GM19438 (cell line): ENCODE measurements at regions not wholly inside any gene's neighbourhood (a gene's known extent, or its start where the extent isn't known, plus 50 kb on each side); places are given as distances from the start of the nearest gene placed in this dataset.

Experiments used
- ATAC-seq: cut with Tn5 transposase; IDR thresholded peaks from one replicate; pipeline ENCODE4 v1.9.1; 2021; ENCODE audit warnings: low read depth; ENCODE audit not compliant: unreplicated experiment

DNA sequence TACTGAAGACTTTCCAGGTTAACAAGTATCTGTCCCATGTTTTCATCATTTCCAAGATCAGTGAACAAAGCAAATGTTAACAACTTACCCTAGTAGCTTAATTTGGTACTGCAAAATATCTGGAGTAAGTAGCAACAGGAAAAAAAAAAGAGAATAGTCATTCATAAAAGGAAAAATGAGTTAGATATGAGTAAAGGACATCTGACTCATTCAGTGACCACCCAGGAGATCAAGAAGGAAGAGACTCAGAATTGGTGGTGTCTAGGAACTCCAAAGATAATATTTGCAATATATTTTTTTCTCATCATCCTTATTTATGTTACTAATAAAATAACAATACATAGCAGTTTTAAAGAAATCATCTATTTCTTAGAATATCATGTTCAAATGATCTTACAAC lies 253.8 kb upstream of the COL8A1 start:
- ATAC-seq = no peak

DNA sequence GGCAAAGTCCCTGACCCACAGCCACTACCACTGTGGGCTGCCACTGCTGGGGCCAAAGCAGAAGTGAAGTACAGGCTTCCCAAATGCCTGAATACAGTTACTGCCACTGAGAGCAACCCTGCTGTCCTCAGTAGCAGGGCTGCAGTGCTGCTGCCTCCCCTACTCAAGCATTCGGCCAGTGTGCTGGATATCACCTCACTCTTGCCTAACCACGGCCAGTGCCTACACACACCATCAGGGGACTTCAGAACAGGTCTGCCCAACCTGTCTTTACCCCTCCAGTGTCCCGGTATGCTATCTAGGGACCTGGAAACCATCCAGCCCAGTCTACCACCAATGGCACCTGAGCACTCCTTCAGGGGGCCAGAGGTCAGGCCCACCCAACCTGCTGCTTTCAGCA lies 261.5 kb upstream of the COL8A1 start:
- ATAC-seq = no peak

DNA sequence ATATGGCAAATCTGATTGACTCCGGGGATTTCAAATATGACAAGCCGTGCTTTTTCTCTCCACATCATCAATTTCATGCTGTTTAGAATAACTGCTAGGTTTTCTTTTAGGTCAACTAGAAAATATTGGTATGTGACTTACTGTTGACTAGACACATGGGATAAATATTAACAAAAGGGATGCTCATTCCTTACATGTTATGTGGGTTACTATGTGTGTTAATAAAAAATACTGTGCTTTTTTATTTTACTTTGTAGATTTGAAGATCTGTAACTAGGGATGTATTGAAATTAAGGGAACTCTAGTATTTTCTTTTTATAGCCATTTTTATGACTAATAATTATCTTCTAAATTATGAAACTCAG lies 264.6 kb upstream of the COL8A1 start:
- no peak for ATAC-seq

DNA sequence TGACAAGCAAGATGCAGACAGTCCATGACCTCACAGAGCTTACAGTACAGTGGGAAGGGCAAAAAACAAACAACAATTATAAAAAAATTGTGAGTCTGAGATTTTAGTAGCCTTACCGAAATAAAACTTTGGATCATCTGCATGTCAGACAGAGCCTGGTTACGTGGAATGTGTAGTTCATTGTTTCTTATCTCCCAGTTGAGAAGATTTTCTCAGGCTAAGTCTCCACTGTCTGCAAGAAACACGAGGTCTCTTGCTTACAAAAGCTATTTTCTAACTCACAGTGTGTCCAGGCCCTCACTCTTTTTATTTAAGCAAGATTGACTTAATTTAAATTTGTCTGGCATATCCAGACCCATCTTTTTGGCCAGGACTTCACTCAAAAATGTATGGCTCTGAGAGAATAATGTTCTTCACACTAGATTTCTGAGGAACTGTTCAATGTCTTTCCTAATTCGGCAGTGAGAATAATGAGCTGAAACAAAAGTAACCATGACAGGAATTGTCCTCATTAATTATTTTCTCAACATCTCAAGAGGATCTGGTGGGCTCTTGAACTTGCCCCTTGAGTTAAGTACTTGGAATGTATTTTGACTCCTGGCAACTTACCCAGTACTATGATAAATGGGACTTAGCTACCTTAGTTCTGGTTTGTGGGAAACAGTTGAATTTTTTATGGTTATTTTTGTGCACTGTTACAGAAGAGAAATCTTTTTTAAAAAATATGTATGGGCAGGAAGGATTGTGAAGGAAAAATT lies 265.1 kb upstream of the COL8A1 start:
- ATAC-seq = no peak

DNA sequence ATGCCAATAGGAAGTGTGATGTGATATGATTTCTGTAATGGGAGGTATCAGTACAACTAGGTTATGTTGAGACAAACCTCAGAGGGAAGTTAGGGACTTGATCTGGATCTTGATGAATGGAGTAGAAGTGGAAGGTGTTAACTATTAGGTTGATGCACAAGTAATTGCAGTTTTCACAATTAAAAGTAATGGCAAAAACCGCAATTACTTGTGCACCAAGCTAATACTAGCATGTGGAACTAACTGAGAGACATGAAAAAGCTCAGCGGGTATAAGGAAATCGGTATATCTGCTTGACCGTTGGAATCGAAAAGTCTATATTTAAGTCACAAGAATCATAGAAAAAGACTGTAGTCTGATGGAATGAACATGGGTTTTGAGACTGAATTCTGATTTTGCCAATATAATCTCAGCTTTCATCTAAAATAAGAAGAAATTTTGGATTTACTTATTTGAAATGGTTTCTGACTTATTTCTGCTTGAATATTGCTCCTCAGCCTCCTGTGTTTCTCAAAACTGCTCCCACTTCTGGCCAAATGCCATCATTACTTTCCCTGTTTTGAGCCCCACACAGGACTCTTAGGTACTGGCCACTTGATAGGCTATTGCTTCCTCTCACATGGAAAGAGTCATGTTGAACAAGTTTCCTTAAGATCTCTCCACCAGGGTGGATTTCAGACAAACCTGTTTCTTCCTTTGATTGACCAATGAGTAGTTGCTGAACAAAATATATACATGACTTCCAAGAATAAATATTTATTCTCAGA lies 271.5 kb upstream of the COL8A1 start:
- no peak for ATAC-seq

DNA sequence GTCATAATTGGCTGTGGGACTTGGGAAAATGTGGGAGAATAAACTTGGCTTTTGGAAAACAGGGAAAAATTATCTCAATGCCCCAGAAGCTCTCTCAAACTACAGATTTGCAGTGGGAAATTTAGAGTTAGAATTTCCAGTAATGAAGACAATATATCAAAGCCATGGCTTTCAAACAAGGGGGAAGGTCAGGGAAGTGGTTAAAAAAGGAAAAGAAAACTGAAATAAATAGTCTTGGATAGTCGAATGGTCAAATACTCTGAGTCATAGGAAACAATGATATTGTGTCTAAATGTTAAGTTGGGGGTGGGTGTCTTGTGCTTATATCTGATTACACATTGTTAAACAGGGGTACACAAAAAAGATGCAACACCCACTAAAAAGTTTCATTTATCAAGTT lies 272.4 kb upstream of the COL8A1 start:
- ATAC-seq = no peak

DNA sequence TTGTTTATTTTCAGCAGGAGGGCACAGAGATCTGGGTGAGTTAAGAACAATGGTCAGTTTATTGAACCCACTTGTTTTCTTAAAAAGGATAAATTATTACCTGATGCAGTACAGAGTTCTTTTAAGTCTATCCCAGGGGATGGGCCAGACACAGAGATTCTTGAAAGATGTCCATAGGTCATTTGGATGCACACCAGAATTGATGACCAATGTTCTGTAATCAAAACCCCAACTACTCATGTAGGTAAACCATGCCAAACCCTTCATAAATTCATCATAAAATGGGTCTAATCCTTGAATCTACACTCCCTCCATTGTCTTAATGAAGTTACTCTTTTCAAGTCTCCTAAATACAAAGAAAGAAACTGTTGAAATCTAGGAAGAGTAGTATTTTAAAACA lies 273.0 kb upstream of the COL8A1 start:
- no peak for ATAC-seq

DNA sequence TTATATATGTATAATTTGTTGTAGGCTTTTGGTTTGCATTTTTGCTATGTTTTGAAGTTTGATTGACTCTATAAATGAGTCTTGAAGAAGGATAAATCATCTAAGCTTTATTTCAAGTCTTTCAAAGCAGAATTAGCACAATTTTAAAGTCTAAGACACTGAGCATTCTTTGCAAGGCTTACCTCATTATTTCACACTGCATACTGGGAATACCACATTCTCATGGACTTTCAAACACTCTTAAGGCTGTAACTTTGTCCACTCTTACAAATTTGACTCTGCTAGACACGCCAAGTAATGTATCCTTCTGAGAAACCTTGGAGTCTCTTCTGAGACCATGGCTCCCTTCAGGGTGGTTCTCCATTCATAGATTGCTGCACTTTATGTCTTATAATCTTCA lies 281.3 kb upstream of the COL8A1 start:
- no peak for ATAC-seq

DNA sequence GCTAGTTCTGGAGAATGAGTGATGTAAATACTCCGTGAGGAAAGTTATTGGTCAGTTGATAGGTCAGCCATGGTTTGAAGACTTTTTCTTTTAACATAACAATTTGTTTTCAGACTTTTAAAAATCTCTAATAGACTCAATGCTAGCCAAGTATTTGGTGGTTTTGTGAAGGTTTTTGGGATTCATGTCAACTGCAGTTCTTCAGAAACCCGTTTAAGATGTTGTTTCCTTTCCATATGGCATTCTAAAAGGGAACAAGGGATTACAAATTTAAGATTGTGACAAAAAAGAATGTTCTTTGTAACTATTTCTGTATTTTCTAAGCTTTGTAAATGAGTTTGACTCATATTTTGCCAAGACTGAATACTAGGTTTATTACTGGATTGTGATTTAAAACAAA lies 281.7 kb upstream of the COL8A1 start:
- no peak for ATAC-seq

DNA sequence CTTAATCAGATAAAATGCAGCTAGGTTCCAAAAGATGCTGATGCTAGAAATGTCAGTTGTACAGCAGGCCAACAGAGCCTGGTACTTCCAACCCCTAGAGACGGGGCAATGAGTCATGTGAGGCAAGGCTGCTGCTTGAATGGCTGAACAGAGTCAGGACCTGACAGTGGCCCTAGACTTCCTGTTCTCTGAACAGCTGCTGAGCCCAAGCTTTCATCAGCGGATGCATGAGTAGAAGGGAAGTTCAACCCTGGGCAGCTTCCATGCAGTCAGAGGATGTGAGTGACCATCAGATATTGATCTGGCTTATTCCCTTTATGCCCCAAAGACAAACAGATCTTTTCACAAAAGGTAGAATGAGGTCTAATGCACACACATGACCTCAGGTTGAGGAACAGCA lies 282.9 kb upstream of the COL8A1 start:
- ATAC-seq = no peak

DNA sequence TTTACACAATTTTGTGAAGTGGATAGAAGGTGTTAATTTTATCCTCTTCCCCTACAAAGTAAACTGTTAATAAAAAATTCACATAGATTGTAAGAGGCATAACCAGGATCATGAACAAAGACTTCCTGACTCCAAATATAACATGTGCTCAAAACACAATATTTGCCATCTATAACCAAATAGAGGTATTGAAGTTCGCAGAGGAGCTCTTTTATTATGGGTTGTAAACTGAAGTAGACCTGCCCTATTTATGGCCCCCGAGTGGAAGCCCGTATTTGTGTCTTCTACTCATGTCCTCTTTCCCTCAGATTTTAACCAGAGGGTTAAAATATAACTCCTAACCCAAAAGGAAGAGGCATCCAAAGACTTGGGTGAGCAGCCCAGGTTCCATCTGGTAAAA lies 285.6 kb upstream of the COL8A1 start:
- ATAC-seq = no peak

DNA sequence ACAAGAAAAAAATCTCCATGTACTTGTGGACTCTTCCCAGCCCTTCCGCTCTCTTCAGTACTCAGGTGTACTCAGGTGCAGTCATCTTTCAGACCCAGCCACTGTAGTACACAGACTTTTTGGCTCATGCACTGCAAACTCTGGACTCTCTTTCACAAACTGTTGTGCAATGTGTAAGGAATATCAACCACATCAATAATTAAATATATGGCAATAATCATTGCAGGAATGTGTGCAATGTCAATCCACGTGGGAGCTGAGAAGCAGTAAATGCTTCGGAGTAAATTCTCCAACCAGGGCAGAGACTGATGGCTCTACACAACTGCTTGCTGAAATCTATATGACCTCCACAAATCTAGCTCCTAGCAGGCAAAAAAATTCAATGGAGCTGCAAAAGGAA lies 287.3 kb upstream of the COL8A1 start:
- no peak for ATAC-seq

DNA sequence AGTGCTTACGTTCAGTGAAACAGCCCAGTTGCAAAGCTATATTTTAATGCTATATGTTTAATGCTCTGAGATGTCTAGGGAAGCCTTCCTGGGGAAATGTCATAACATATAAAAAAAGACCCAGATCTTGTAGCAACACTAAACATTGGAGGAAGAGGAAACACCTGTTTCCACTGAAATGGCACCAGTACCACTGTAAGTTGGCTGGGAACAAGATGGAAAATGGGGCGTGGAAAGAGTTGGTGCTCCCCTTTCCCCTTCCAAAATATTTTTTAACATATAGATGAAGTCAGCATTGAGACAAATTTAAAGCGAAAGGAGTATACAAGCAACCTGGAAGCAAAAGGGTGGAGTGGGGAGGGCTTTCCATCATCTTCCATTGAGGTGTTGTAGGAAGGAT lies 289.9 kb upstream of the COL8A1 start:
- no peak for ATAC-seq

DNA sequence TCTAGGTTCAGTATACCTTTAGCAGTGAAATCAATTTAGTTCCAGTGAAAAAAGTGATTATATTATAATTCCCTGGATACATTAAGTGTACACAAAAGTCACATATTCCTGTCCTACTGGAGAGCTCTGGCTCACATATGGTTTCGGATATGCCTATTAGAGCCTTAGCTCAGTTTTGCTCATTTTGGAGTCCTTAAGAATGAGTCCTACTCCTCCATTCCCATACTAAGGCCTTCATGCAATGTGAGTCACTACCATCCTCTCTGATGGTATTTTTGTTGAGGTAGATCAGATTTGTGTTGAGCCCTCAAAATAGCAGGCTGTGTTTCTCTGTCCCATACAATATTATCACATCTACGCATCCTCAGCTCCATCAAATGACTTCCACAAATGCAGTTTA lies 294.2 kb upstream of the COL8A1 start:
- ATAC-seq = no peak

DNA sequence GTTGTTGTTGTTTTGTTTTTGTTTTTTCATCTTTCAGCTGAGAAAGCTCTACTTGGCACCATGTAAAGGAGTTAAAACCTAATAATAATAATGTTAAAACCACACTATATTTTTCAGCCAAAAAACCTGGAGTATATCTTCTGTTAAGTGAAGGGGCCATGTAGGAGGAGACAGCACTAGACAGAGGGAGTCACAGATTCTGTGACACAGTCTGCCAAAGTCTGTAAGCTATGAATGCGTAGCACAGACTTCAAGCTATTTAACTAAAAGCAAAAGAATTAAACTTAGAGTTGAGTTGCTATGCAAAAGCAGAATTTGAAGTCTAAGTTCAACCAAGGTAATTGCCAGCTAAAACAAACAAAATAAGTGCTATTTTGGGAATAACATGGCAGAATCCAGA lies 296.0 kb upstream of the COL8A1 start:
- ATAC-seq = no peak

DNA sequence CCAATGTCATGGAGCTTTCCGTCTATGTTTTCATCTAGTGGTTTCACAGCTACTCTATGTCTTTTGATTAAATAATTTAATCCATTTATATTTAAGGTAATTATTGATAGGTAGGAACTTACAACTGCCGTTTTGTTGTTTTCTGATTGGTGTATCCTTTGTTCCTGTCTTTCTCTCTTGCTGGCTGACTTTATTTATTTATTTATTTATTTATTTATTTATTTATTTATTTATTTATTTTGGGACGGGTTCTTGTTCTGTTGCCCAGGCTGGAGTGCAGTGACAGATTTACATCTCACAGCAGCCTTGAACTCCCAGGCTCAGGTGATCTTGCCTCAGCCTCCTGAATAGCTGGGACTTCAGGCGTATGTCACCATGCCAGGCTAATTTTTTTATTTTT lies 299.2 kb upstream of the COL8A1 start:
- ATAC-seq = no peak

DNA sequence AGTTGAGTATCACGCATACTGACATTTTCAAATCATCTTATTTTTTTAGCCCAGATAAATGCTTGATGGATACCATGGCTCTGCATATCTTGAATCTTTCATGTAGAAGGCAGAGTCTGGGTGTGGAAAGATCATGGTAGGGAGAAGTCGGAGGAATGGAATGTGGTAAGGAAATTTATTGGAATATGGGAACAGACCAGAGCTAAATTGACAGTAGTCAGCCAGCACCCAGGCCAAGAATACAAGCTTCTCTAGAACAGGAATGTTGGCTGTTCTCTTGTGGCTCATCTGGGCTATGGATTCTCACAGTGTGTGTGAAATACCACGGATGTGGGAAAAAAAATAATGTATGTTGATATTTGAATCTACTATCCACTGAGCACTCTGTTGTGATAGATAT lies 305.7 kb upstream of the COL8A1 start:
- ATAC-seq = no peak

DNA sequence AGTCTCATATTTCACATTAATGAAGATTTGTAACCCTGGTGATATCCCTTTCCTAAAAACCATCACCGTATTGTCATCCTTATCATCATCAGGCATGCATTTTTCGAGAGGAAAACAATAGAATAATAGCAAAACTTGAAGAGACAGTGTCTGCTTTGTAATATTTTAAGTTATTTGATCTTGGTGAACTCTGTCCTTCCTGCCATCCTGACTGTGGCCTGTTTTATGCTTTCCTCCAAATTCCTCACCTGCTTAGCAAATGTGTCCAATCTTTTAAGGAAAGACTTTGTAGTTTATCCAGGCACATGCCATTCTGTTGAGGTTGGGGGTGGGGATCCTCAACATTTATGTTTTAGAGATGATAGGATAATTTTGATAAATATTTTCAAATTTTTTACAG lies 306.1 kb upstream of the COL8A1 start:
- no peak for ATAC-seq

DNA sequence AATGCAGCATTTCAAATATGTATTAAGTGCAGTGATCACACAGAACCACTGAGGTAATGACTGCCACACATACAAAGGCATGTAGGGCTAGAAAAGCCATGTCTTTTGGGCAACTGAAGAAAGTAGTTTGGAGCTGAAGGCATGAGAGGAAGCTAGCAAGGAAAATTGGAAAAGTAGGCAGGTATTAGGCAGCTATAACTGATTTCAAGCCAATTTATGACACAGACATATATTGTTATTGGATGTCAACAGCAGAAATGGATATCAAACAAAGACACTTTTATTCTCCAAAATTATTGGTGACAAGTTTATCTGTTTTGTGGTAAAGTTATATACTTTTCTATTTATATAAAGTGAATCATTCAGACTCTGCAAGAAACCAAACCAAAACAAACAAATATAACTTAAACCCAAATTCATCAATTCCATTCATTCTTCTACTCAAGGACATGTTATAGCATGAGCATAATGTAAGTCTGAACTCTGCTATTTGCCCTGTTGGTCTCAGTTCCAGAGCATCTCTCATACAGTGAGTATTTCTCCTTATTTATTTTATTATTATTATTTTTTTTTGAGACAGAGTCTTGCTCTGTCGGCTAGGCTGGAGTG lies 307.4 kb upstream of the COL8A1 start:
- no peak for ATAC-seq

DNA sequence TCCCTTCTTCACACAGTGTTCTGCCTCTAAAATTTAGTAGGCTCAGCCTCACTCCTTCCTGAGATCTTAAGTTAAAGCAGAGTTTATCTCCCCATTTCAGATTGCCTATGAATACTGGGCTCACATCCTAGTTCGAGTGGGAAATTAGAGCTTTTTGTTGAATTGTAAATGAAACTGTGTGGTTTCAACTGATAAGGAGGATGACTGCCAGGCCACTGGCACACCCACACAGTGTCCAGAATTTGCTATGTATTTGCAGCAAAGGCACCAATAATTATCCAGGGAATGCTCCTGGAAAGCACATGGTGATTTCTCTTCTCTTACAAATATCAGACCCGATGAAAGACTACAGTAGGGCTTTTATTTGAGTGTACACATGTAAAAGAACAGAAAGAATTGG lies 308.1 kb upstream of the COL8A1 start:
- no peak for ATAC-seq

DNA sequence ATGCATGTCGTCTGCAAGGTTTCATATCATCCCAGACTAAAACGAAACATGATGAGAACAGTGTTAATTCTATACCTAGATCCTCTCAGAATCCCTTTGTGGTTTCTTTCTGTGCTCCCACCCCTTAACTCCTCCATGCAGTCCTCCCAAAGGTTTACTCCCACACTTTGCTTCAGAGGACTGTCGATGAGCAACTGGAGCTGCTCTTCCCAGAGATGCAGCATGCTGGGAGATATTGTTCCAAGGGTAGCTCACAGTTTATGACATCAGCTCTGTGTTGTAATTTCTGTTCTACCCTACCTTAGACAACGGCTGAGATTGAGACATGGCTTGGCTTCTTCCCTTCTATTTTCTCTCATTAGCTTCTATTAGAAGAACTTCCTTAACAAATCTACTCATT lies 313.0 kb upstream of the COL8A1 start:
- ATAC-seq = no peak

DNA sequence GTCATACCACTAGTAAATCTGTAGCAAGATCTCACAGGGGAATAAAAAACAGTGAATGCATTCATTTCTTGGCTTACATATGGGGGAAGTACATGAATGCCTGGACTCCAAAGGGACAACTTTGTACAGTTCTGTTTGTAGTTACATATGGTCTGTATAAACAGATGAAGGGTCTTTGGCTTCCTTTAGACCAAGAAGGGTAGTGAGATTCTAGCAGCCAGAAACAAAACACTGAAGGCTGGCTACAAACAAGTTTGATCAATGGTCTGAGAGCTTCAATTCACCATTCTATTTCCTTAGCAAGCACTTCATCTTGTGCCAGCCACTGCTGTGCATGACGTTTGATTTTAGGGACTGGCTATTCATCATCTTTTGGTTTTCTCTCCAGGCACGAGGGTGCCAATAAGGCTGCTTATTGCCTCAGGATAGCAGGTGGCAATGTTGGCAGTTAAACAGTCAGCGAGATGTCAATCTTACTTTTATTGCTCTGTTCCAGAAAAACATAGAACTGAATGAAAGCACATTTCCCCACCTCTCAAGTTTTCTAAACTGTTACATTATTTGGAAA lies 313.7 kb upstream of the COL8A1 start:
- ATAC-seq = no peak
